Activated T-cell treated with anti-CD3 and anti-CD28 coated beads, Interleukin-2, amount 50 U/mL, for 72 hours (primary cell): ENCODE measurements at regions not wholly inside any gene's neighbourhood (a gene's known extent, or its start where the extent isn't known, plus 50 kb on each side); places are given as distances from the start of the nearest gene placed in this dataset.

Experiments
- ATAC-seq, 2 donors: fragments of 150-1000 bp; cut with Tn5 transposase; replicated peaks in 1 of 2; 2 replicates each; pipeline ENCODE4 v1.10.0; 2021; ENCODE audit warnings: moderate library complexity in 2 of 2, mild to moderate bottlenecking in 1 of 2
- DNase-seq, 2 donors: peaks; one replicate each; pipeline ENCODE4 v3.0.0; 2021 to 2022; ENCODE audit warnings: mixed read lengths in 1 of 2
- H3K27ac Mint-ChIP-seq: one replicate; pipeline ENCODE4 v1.8.0; 2022; ENCODE audit warnings: mild to moderate bottlenecking, moderate library complexity, mixed read lengths
- H3K27me3 Mint-ChIP-seq: one replicate; pipeline ENCODE4 v1.8.0; 2022; ENCODE audit warnings: low read depth, mixed read lengths
- H3K36me3 Mint-ChIP-seq, 2 donors: one replicate each; pipeline ENCODE4 v1.8.0; 2022; ENCODE audit warnings: mixed read lengths in 2 of 2, mild to moderate bottlenecking in 1 of 2; ENCODE audit not compliant: insufficient read depth in 2 of 2
- H3K4me1 Mint-ChIP-seq: one replicate; pipeline ENCODE4 v1.8.0; 2022; ENCODE audit warnings: low read depth, mixed read lengths
- H3K4me3 Mint-ChIP-seq, 2 donors: one replicate each; pipeline ENCODE4 v1.8.0; 2022; ENCODE audit warnings: mild to moderate bottlenecking in 2 of 2, mixed read lengths in 2 of 2, moderate library complexity in 2 of 2
- H3K9me3 Mint-ChIP-seq, 2 donors: one replicate each; pipeline ENCODE4 v1.8.0; 2022; ENCODE audit warnings: mixed read lengths in 2 of 2

GRCh38 chr15:77547801-77548588, 84.7 kb downstream of the LINGO1 start:
- DNase-seq (no peak), ATAC-seq (no peak)
- peaks cover 4% of the 10 kb centered on the region for H3K4me1 Mint-ChIP-seq
- no peaks in the 10 kb centered on the region for H3K36me3 Mint-ChIP-seq
- H3K27ac Mint-ChIP-seq: no peak overlapping the region
- no peaks in the 10 kb centered on the region for H3K27me3 Mint-ChIP-seq
- H3K9me3 Mint-ChIP-seq: no peaks in the 10 kb centered on the region
- H3K4me3 Mint-ChIP-seq: no peak overlapping the region

GRCh38 chr15:77546870-77547269, 85.8 kb downstream of the LINGO1 start:
- no peaks in the 10 kb centered on the region for H3K9me3 Mint-ChIP-seq
- H3K27me3 Mint-ChIP-seq: no peaks in the 10 kb centered on the region
- peaks cover 4% of the 10 kb centered on the region for H3K4me1 Mint-ChIP-seq
- no peak overlapping the region for H3K27ac Mint-ChIP-seq
- ATAC-seq: no peak
- DNase-seq: no peak
- H3K36me3 Mint-ChIP-seq: no peaks in the 10 kb centered on the region
- no peak overlapping the region for H3K4me3 Mint-ChIP-seq

GRCh38 chr15:77546050-77546501, 86.6 kb downstream of the LINGO1 start:
- no peaks in the 10 kb centered on the region for H3K9me3 Mint-ChIP-seq

GRCh38 chr15:77545058-77545457, 87.7 kb downstream of the LINGO1 start:
- Mint-ChIP-seq H3K36me3 (no peaks in the 10 kb centered on the region), H3K4me3 (no peak overlapping the region), H3K27ac (no peak overlapping the region), H3K9me3 (no peaks in the 10 kb centered on the region), H3K27me3 (no peaks in the 10 kb centered on the region), H3K4me1 (peaks cover 4% of the 10 kb centered on the region)
- ATAC-seq (no peak), DNase-seq (no peak)

More at GRCh38 chr15:77546050-77546501, 86.6 kb downstream of the LINGO1 start:
- ATAC-seq (no peak), DNase-seq (no peak)
- H3K4me1 Mint-ChIP-seq: peaks cover 4% of the 10 kb centered on the region
- no peaks in the 10 kb centered on the region for H3K36me3 Mint-ChIP-seq
- H3K27me3 Mint-ChIP-seq: no peaks in the 10 kb centered on the region
- H3K27ac Mint-ChIP-seq: no peak overlapping the region
- H3K4me3 Mint-ChIP-seq: no peak overlapping the region

- no peaks in the 10 kb centered on the region for H3K36me3 Mint-ChIP-seq
- no peaks in the 10 kb centered on the region for H3K9me3 Mint-ChIP-seq
- H3K27ac Mint-ChIP-seq: no peak overlapping the region
- peak overlapping the region; percentile 85 to 87 for H3K4me3 Mint-ChIP-seq
- ATAC-seq: no peak
- peaks cover 4% of the 10 kb centered on the region for H3K4me1 Mint-ChIP-seq
- no peak for DNase-seq
- H3K27me3 Mint-ChIP-seq: no peaks in the 10 kb centered on the region
These were observed 88.5 kb downstream of the LINGO1 start for GRCh38 chr15:77544162-77544561.

GRCh38 chr15:77543159-77543882, 89.4 kb downstream of the LINGO1 start:
- peak overlapping the region; percentile 85 to 87 for H3K4me3 Mint-ChIP-seq
- no peaks in the 10 kb centered on the region for H3K36me3 Mint-ChIP-seq
- DNase-seq: peak; percentile 83 to 86
- ATAC-seq: peak; percentile 92 to 94
- H3K9me3 Mint-ChIP-seq: no peaks in the 10 kb centered on the region
- H3K27me3 Mint-ChIP-seq: no peaks in the 10 kb centered on the region
- peak overlapping the region; percentile 63 for H3K27ac Mint-ChIP-seq
- peaks cover 4% of the 10 kb centered on the region for H3K4me1 Mint-ChIP-seq

GRCh38 chr15:77542491-77543001, 90.2 kb downstream of the LINGO1 start:
- ATAC-seq: no peak
- H3K4me1 Mint-ChIP-seq: peaks cover 4% of the 10 kb centered on the region
- H3K27ac Mint-ChIP-seq: no peak overlapping the region
- no peak for DNase-seq
- H3K27me3 Mint-ChIP-seq: no peaks in the 10 kb centered on the region
- no peaks in the 10 kb centered on the region for H3K36me3 Mint-ChIP-seq
- no peaks in the 10 kb centered on the region for H3K9me3 Mint-ChIP-seq
- H3K4me3 Mint-ChIP-seq: peak overlapping the region; percentile 85 to 87

- no peaks in the 10 kb centered on the region for H3K36me3 Mint-ChIP-seq
- no peaks in the 10 kb centered on the region for H3K9me3 Mint-ChIP-seq
- H3K27me3 Mint-ChIP-seq: no peaks in the 10 kb centered on the region
- H3K4me1 Mint-ChIP-seq: peaks cover 4% of the 10 kb centered on the region
- no peak for DNase-seq
- no peak overlapping the region for H3K4me3 Mint-ChIP-seq
- no peak for ATAC-seq
- no peak overlapping the region for H3K27ac Mint-ChIP-seq
These were observed 91.1 kb downstream of the LINGO1 start for GRCh38 chr15:77541421-77542181.

GRCh38 chr15:77540312-77541060, 92.2 kb downstream of the LINGO1 start:
- Mint-ChIP-seq H3K27ac (no peak overlapping the region), H3K27me3 (no peaks in the 10 kb centered on the region), H3K4me3 (no peak overlapping the region), H3K36me3 (no peaks in the 10 kb centered on the region), H3K9me3 (no peaks in the 10 kb centered on the region), H3K4me1 (peaks cover 4% of the 10 kb centered on the region)
- ATAC-seq (no peak), DNase-seq (no peak)

GRCh38 chr15:77538793-77539497, 93.8 kb downstream of the LINGO1 start:
- Mint-ChIP-seq H3K4me3 (no peak overlapping the region), H3K36me3 (no peaks in the 10 kb centered on the region), H3K4me1 (peaks cover 4% of the 10 kb centered on the region), H3K27ac (no peak overlapping the region), H3K9me3 (no peaks in the 10 kb centered on the region), H3K27me3 (no peaks in the 10 kb centered on the region)
- DNase-seq (no peak), ATAC-seq (no peak)

GRCh38 chr15:77538027-77538451, 94.7 kb downstream of the LINGO1 start:
- H3K4me3 Mint-ChIP-seq: no peak overlapping the region
- H3K9me3 Mint-ChIP-seq: no peaks in the 10 kb centered on the region
- no peak overlapping the region for H3K27ac Mint-ChIP-seq
- H3K27me3 Mint-ChIP-seq: no peaks in the 10 kb centered on the region
- no peak for DNase-seq
- no peaks in the 10 kb centered on the region for H3K4me1 Mint-ChIP-seq
- no peaks in the 10 kb centered on the region for H3K36me3 Mint-ChIP-seq
- ATAC-seq: no peak

- Mint-ChIP-seq H3K27ac (no peak overlapping the region), H3K9me3 (no peaks in the 10 kb centered on the region), H3K4me1 (no peaks in the 10 kb centered on the region), H3K27me3 (no peaks in the 10 kb centered on the region), H3K36me3 (no peaks in the 10 kb centered on the region), H3K4me3 (no peak overlapping the region)
- DNase-seq: no peak
- ATAC-seq: no peak
These were observed 95.7 kb downstream of the LINGO1 start for GRCh38 chr15:77537006-77537405.
